ENCODE measurements at regions not wholly inside any gene's neighbourhood (a gene's known extent, or its start where the extent isn't known, plus 50 kb on each side); places are given as distances from the start of the nearest gene placed in this dataset.

- TF ChIP-seq EP300 (IDR thresholded peaks at IDR 0.05) (no peak), CTCF (IDR thresholded peaks at IDR 0.05) (no peak), POLR2A (IDR thresholded peaks at IDR 0.05) (no peak)
- Histone ChIP-seq H3K27me3 (no peaks in the 10 kb centered on the region), H3K27ac (no peak overlapping the region), H3K9me3 (peaks cover 0 to 6% (median 0%) of the 10 kb centered on the region in 4 donors), H3K36me3 (peaks cover 0 to 7% (median 0%) of the 10 kb centered on the region in 3 donors), H3K4me1 (peaks cover 0 to 5% (median 0%) of the 10 kb centered on the region in 4 donors), H3K4me3 (no peak overlapping the region)
- 68 to 77% methylated on average over 5 of the region's 5 CpGs for WGBS, 2 donors
- no peak for DNase-seq (ENCODE audit: low spot score in 2 of 2)
Measured at GRCh38 chr6:108793516-108794251, 54.5 kb upstream of the ARMC2 start.

GRCh38 chr6:108795122-108795521 lies 53.1 kb upstream of the ARMC2 start:
- no peak for TF ChIP-seq CTCF (IDR thresholded peaks at IDR 0.05)
- no peak for TF ChIP-seq POLR2A (IDR thresholded peaks at IDR 0.05)
- no peak for TF ChIP-seq EP300 (IDR thresholded peaks at IDR 0.05)
- no peak for DNase-seq (ENCODE audit: low spot score in 2 of 2)
- Histone ChIP-seq H3K36me3 (no peaks in the 10 kb centered on the region), H3K27me3 (no peaks in the 10 kb centered on the region), H3K9me3 (no peaks in the 10 kb centered on the region), H3K4me3 (no peak overlapping the region), H3K4me1 (peaks cover 0 to 11% (median 0%) of the 10 kb centered on the region in 4 donors), H3K27ac (no peak overlapping the region)
- 80 to 91% methylated on average over 3 of the region's 3 CpGs for WGBS, 2 donors

- Histone ChIP-seq H3K27ac (no peak overlapping the region), H3K4me3 (no peak overlapping the region), H3K27me3 (no peaks in the 10 kb centered on the region), H3K36me3 (no peaks in the 10 kb centered on the region), H3K9me3 (no peaks in the 10 kb centered on the region), H3K4me1 (peaks cover 0 to 18% (median 3%) of the 10 kb centered on the region in 4 donors)
- TF ChIP-seq CTCF (IDR thresholded peaks at IDR 0.05), result no peak
- no peak for TF ChIP-seq EP300 (IDR thresholded peaks at IDR 0.05)
- no peak for TF ChIP-seq POLR2A (IDR thresholded peaks at IDR 0.05)
- DNase-seq (ENCODE audit: low spot score in 2 of 2), result no peak
- 83 to 84% methylated on average over 5 of the region's 5 CpGs for WGBS, 2 donors
Measured at GRCh38 chr6:108795814-108796213, 52.4 kb upstream of the ARMC2 start.

GRCh38 chr6:108796875-108797274 lies 51.3 kb upstream of the ARMC2 start:
- H3K4me3 ChIP-seq, result no peak overlapping the region
- no peak for DNase-seq (ENCODE audit: low spot score in 2 of 2)
- no peaks in the 10 kb centered on the region for H3K9me3 ChIP-seq
- H3K36me3 ChIP-seq, result no peaks in the 10 kb centered on the region
- H3K4me1 ChIP-seq, result peaks cover 0 to 19% (median 5%) of the 10 kb centered on the region in 4 donors
- no peaks in the 10 kb centered on the region for H3K27me3 ChIP-seq
- no peak overlapping the region for H3K27ac ChIP-seq
- WGBS, 2 donors, result 74 to 77% methylated on average over 3 of the region's 3 CpGs
- TF ChIP-seq CTCF (IDR thresholded peaks at IDR 0.05) (no peak), EP300 (IDR thresholded peaks at IDR 0.05) (no peak), POLR2A (IDR thresholded peaks at IDR 0.05) (no peak)

GRCh38 chr6:108797951-108798669 lies 50.1 kb upstream of the ARMC2 start:
- WGBS, 2 donors, result 77 to 84% methylated on average over 11 of the region's 11 CpGs
- TF ChIP-seq POLR2A (IDR thresholded peaks at IDR 0.05), result no peak
- no peak for TF ChIP-seq EP300 (IDR thresholded peaks at IDR 0.05)
- TF ChIP-seq CTCF (IDR thresholded peaks at IDR 0.05), result no peak
- H3K27me3 ChIP-seq, result no peaks in the 10 kb centered on the region
- H3K9me3 ChIP-seq, result no peaks in the 10 kb centered on the region
- DNase-seq (ENCODE audit: low spot score in 2 of 2), result no peak
- no peak overlapping the region for H3K27ac ChIP-seq
- H3K4me3 ChIP-seq, result no peak overlapping the region
- H3K36me3 ChIP-seq, result no peaks in the 10 kb centered on the region
- H3K4me1 ChIP-seq, result peaks cover 0 to 19% (median 5%) of the 10 kb centered on the region in 4 donors
